Upper lobe of left lung (tissue), 4 donors: ENCODE measurements at regions not wholly inside any gene's neighbourhood (a gene's known extent, or its start where the extent isn't known, plus 50 kb on each side); places are given as distances from the start of the nearest gene placed in this dataset.

Experiments used
- CTCF ChIP-seq, 6 experiments: fragments of 450-650 bp in 4 of 6; fragments of 200-600 bp in 2 of 6; sonication (generic) in 2 of 6; IDR thresholded peaks; one replicate each; pipeline ENCODE4 v1.5.1; 2016 to 2019; ENCODE audit warnings: antibody characterized with exemption in 6 of 6
- POLR2A ChIP-seq, 4 donors: fragments of 450-650 bp; IDR thresholded peaks; one replicate each; pipeline ENCODE4 v1.5.1; 2016 to 2017; ENCODE audit warnings: antibody characterized with exemption in 4 of 4, mild to moderate bottlenecking in 2 of 4

DNA sequence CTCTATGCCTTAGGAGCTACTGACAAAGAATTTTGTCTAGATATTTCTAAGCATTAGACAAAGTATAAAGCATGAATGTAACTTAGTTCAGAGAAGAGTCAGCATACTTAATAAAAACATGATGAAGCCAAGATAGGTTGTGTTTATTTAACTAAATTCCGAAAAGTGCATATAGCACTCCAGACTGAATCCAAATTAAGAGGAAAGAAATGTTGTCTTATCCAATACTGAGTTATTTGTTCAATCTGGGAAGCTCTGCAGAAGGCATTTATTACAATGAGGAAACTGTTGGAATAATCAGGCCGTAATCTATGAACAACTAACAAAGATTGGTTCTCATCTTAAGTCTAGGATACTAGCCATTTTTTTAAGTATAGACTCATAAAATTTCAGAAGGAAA, 100.2 kb downstream of the TNFSF18 start:
- TF ChIP-seq CTCF (IDR thresholded peaks at IDR 0.05) (no peak), POLR2A (IDR thresholded peaks at IDR 0.05) (no peak)
